ENCODE measurements at regions not wholly inside any gene's neighbourhood (a gene's known extent, or its start where the extent isn't known, plus 50 kb on each side); places are given as distances from the start of the nearest gene placed in this dataset.

DNA sequence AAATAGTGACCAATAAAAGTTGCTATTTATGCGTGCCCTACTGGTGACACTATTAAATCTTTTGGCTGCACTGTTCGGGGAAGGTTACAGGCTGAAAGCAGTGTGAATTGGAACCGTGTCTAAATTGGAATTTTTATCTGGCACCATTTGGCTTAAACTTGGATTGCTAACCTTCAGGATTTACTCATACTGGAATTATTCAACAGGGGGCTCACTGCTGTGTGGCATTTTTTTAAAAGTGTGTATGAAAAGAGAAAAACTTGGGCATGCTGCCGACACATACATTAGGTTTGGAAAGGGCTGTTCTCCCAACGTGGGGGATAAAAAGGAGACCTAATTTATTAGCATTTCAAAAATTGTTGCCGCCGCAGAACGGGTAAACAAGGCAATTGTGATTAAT is 537.9 kb upstream of the MGMT start:
- 51% methylated on average over 8 of the region's 8 CpGs for WGBS (ENCODE audit: low lambda C conversion rate, missing lambda C conversion rate)
- Histone ChIP-seq H3K27me3 (no peaks in the 10 kb centered on the region), H3K4me1 (ENCODE audit: insufficient read depth) (peaks cover 14% of the 10 kb centered on the region), H3K79me2 (no peaks in the 10 kb centered on the region), H3K36me3 (replicated peaks; ENCODE audit: insufficient read depth, low read depth) (no peaks in the 10 kb centered on the region), H2AFZ (no peak overlapping the region), H3K4me2 (no peak overlapping the region), H4K20me1 (ENCODE audit: insufficient read depth, poor library complexity, severe bottlenecking) (no peaks in the 10 kb centered on the region), H3K9me2 (replicated peaks; ENCODE audit: insufficient read depth) (no peaks in the 10 kb centered on the region), H3K9me3 (ENCODE audit: low read depth) (no peaks in the 10 kb centered on the region), H3K4me3 (no peak overlapping the region), H3K27ac (peak overlapping the region; percentile 89)
- no peak for DNase-seq (ENCODE audit: low spot score)
- TF ChIP-seq EZH2 (IDR thresholded peaks at IDR 0.05; ENCODE audit: borderline replicate concordance) (no peak), EZH2phosphoT487 (IDR thresholded peaks at IDR 0.05; ENCODE audit: low read depth, severe bottlenecking, unreplicated experiment) (no peak)
- TF ChIP-seq, protein P1, sequence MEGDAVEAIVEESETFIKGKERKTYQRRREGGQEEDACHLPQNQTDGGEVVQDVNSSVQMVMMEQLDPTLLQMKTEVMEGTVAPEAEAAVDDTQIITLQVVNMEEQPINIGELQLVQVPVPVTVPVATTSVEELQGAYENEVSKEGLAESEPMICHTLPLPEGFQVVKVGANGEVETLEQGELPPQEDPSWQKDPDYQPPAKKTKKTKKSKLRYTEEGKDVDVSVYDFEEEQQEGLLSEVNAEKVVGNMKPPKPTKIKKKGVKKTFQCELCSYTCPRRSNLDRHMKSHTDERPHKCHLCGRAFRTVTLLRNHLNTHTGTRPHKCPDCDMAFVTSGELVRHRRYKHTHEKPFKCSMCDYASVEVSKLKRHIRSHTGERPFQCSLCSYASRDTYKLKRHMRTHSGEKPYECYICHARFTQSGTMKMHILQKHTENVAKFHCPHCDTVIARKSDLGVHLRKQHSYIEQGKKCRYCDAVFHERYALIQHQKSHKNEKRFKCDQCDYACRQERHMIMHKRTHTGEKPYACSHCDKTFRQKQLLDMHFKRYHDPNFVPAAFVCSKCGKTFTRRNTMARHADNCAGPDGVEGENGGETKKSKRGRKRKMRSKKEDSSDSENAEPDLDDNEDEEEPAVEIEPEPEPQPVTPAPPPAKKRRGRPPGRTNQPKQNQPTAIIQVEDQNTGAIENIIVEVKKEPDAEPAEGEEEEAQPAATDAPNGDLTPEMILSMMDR (IDR thresholded peaks at IDR 0.05; ENCODE audit: poor library complexity) = no peak

DNA sequence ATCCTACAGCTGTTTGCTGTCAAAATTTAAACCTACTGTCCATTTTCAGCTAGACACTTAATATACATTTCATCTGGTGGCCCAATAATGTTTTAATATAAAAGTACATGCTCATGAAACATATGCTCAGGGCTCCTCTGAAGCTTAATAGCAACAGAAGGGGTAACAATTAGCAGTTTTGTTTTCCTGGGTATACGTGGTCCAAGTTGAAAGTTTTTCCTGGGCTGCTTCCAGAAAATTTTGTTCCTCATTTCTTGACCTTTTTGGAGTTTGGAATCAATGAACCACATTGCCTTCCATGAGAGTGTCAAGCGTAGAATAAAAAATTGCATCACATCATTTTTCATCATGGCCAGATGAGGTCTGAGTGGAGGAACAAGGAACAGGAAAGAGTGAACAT is 537.3 kb upstream of the MGMT start:
- TF ChIP-seq EZH2 (IDR thresholded peaks at IDR 0.05; ENCODE audit: borderline replicate concordance) (no peak), EZH2phosphoT487 (IDR thresholded peaks at IDR 0.05; ENCODE audit: low read depth, severe bottlenecking, unreplicated experiment) (no peak)
- TF ChIP-seq, protein P1 (IDR thresholded peaks at IDR 0.05; ENCODE audit: poor library complexity) = no peak
- 69% methylated on average over 2 of the region's 2 CpGs for WGBS (ENCODE audit: low lambda C conversion rate, missing lambda C conversion rate)
- Histone ChIP-seq H3K36me3 (replicated peaks; ENCODE audit: insufficient read depth, low read depth) (no peaks in the 10 kb centered on the region), H3K79me2 (no peaks in the 10 kb centered on the region), H3K27ac (no peak overlapping the region), H3K4me1 (ENCODE audit: insufficient read depth) (peaks cover 14% of the 10 kb centered on the region), H3K9me3 (ENCODE audit: low read depth) (no peaks in the 10 kb centered on the region), H3K27me3 (no peaks in the 10 kb centered on the region), H3K9me2 (replicated peaks; ENCODE audit: insufficient read depth) (no peaks in the 10 kb centered on the region), H2AFZ (no peak overlapping the region), H4K20me1 (ENCODE audit: insufficient read depth, poor library complexity, severe bottlenecking) (no peaks in the 10 kb centered on the region), H3K4me3 (no peak overlapping the region), H3K4me2 (no peak overlapping the region)
- no peak for DNase-seq (ENCODE audit: low spot score)

DNA sequence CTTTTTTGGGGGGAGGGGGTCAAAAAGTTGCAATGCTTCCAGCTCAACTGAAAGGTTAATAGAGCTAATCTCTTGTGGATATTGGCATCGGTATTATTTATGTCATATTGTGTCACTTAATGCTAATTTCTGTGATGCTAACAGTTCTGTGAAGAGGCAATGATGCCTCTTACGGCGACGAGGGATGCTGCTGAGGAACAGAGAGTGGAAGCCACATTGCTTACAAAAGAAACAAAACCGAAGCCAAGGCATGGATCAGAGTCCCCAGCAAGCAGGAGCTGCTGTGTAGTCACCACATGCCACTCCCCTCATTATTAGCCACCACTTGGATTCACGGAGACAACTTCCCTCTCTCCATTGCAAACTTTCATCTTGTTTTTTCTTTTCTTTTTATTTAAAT is 536.5 kb upstream of the MGMT start:
- Histone ChIP-seq H4K20me1 (ENCODE audit: insufficient read depth, poor library complexity, severe bottlenecking) (no peaks in the 10 kb centered on the region), H3K36me3 (replicated peaks; ENCODE audit: insufficient read depth, low read depth) (no peaks in the 10 kb centered on the region), H3K79me2 (no peaks in the 10 kb centered on the region), H3K9me2 (replicated peaks; ENCODE audit: insufficient read depth) (no peaks in the 10 kb centered on the region), H2AFZ (no peak overlapping the region), H3K4me3 (no peak overlapping the region), H3K4me2 (no peak overlapping the region), H3K4me1 (ENCODE audit: insufficient read depth) (peaks cover 14% of the 10 kb centered on the region), H3K27me3 (no peaks in the 10 kb centered on the region), H3K9me3 (ENCODE audit: low read depth) (no peaks in the 10 kb centered on the region), H3K27ac (no peak overlapping the region)
- 72% methylated on average over 6 of the region's 6 CpGs for WGBS (ENCODE audit: low lambda C conversion rate, missing lambda C conversion rate)
- no peak for DNase-seq (ENCODE audit: low spot score)
- no peak for TF ChIP-seq EZH2phosphoT487 (IDR thresholded peaks at IDR 0.05; ENCODE audit: low read depth, severe bottlenecking, unreplicated experiment)
- TF ChIP-seq, protein P1 (IDR thresholded peaks at IDR 0.05; ENCODE audit: poor library complexity) = no peak
